Stimulated activated CD4-positive, alpha-beta T cell treated with anti-CD3 and anti-CD28 coated beads, TNF-alpha, amount 100 ng/mL, for 24 hours (primary cell): ENCODE measurements at regions not wholly inside any gene's neighbourhood (a gene's known extent, or its start where the extent isn't known, plus 50 kb on each side); places are given as distances from the start of the nearest gene placed in this dataset.

ENCODE experiments used
- DNase-seq, 3 experiments: peaks; one replicate each; pipeline ENCODE4 v3.0.0-alpha.2; 2020; ENCODE audit warnings: low read depth in 3 of 3

- no peak for DNase-seq
Observed at GRCh38 chr4:181737744-181738143, 505.5 kb upstream of the TENM3 start.

DNA sequence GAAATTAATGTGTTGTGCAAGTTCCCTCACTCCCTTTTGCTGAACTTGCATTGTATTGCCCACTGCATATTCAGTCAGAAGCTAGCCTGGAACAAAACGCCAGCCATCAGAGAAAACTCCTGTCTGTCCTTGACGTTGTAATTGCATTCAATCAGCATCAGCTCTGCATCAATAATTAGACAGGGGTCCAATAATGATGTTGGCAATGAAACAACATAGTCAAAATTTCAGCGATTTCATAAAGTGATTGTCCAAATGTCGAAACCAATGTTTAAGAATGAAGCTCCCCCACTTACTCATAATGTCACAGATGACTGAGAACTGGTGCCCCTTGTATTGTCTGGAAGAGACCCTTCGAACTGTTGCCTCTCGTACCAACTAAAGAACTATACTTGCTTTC, 504.2 kb upstream of the TENM3 start:
- DNase-seq: no peak

DNA sequence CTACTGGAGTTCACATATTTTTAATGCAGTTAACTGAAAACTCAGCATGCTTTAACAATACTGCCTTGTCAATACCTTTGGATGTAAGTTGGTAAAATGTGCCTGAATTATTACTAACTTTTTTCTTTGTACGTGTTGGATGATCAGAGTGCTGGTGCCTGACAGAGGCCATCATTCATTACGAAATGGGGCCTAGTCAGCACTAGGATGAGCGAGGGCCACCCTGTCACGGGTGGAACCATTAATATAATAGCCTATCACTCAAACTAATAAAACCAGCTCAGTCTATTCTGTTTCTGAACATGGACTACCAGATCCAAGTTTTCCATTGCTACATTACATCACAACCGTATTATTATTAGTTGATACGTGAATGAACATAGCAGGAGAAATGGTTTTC, 501.7 kb upstream of the TENM3 start:
- DNase-seq: no peak

GRCh38 chr4:181745933-181746625, 497.1 kb upstream of the TENM3 start:
- DNase-seq: no peak

- DNase-seq: no peak
Observed at GRCh38 chr4:181748581-181748980, 494.6 kb upstream of the TENM3 start.

- DNase-seq: no peak
Observed at GRCh38 chr4:181752516-181752915, 490.7 kb upstream of the TENM3 start.

DNA sequence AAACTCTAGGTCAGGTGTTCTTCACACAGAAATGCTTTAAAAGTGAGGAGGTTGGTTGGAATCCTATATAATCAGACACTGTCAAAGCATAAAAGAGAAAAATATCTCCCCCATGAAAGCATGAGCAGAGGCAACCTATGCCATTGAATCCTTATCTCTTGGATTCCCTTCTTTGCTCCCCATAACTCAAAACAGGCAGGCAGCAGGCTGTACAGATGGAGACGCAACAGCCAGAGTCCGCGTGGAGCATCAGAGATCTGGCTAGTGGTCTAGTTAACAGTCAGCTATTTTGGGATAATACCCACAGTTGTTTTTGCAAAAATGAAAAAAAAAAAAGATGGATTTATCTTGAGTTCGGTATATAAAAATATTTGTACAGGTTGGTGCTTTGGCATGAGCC, 490.0 kb upstream of the TENM3 start:
- DNase-seq: no peak

DNA sequence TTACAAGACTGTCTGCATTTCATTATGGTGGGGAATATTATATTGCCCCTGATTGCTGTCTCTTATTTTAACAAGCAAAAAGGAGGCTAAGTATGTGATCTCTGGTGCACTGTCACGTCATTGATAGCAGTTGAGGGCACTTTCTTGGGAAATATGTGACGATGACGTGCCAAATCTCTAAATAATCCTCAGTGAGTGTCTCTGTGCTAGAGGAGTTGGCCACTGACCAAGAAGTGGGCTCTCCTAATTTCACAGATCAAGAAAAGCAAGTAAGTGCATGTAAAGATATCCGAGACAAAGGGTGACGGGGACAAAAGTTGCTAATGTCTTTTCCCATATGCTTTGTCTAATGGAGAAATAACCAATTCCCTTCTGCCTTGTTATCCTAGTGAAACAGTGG, 487.4 kb upstream of the TENM3 start:
- no peak for DNase-seq

DNA sequence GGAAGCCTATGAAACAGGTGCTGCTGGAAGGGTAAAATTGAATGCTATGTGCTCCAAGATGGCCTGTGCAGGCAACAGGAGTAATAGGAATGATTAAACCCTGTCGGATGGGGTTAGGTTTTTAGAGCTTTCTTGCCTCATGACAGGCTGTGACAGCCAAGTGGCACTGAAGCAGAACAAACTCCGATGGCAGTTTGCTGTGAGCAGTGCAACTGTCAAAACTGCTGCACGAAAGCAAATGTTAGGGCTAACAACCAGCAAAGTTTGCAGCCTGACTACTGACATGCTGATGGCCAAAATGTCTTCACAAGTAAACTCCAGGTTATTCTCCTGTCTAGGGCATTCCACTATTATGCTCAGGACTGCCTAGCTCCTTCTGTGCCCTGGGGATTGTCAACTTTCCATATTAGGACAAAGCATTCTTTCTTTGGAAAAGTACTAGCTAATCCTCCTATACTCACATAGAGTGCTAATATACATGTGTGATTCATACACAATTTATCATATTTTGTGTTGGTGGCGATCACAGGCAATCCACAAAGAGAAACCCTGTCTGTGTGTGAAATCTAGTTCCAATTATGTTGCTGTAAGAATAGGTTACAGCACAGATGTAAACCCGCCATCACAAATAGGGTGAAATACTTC, 486.6 kb upstream of the TENM3 start:
- no peak for DNase-seq

DNA sequence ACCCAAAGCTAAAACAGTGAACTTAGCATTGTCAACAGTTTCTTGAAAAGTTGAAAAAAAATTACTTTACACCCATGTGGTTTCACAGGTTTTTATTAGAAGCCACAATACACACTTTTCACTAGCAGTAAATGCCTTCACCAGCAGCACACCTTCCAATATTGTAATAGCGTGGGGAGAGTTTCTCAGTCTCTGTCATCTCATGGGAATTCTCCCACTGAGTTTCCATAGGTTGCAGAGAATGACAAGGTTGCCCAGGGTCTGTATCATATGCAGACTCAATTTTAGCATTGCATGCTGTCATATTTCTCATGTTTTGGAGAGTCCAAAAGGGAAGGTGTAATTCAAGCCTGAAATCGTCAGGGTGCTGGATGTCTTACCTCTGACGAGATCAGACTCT, 486.1 kb upstream of the TENM3 start:
- no peak for DNase-seq

DNA sequence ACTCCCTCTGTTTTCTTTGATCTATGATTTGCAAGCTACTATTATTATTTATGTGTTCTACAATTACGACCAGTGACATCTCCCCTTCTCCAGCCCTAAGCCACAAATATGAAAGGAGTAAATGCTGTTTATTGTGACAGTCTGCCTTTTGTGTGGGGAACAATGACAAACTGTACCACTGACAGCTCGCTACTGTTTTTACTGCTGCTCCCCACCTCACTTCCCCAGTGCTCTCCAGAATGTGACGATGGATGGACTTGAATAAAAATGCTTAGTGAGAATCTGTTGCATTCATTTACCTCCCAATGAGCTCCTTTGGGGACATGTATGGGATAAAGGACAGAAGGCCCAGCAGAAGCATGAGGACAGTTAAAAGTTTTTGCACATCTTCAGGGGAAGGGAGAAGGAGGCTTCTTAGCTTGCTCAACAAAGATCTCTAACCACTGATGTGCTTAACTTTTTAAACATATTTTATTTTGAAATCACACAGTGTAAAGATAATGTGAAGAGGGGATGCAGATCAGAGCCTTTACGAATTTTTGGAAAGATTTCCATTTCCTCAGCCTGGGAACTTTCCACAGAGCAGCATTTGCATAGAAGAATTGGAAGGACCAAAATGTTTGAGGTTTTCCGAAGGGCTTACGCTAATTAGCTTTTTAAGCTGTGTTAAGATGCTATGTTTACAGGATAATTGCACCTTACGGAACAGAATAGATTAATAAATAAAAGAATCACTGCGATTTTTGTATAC, 485.1 kb upstream of the TENM3 start:
- DNase-seq: no peak

- no peak for DNase-seq
Observed at GRCh38 chr4:181760560-181760959, 482.6 kb upstream of the TENM3 start.

DNA sequence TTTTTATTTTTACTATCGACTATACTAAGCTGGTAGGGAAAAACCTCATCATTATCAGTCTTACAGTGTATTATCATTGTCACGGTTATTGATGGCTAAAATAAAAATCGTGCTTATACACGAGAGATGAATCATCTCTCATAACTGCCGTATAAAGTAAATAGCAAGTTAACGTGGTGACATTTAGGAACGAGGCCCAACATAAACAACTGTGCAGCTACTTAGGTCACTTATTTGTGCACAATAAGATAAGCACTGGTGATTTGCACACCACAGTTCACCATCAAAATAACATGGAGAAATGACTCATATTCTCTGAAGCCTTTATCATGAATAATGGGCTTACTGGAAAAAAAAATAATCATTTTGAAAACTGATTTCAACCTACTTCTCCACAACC, 482.0 kb upstream of the TENM3 start:
- no peak for DNase-seq

GRCh38 chr4:181766061-181766548, 477.1 kb upstream of the TENM3 start:
- no peak for DNase-seq

DNA sequence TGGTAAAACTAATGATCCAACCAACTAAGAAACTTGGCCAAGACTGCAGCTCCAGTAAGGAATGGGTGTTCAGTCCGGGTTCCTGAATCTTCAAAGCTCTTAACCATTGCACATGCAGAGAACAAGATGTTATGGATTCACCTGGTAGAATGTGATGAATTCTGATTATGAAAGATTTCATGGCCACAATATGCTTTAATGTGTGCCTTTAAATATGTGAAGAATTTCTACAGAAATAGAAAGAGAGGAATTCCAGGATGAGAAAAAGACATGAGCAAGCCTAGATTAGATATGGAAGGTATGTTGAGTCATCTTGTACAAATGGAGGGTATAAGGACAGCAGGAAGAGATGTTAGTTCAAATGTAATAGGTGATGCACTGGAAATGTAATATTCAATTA, 472.2 kb upstream of the TENM3 start:
- no peak for DNase-seq

DNA sequence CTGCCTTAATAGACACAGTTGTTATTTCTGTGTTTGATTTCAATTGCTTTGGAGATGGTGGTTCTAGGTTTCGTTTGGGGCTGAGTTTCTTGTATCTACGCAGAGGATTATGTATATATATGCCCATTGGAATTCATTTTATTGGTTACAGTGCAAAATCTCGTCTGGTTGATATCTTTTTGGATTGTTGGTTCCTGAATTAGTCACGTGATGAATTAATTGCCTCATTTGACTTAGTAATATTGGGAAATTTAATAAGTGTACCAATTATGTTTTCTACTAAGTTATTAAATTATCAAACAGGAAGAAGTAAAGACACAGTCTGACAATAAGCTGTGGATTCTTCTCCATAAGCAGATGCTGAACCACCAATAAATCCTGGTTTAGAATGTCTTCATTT, 467.9 kb upstream of the TENM3 start:
- DNase-seq: no peak

DNA sequence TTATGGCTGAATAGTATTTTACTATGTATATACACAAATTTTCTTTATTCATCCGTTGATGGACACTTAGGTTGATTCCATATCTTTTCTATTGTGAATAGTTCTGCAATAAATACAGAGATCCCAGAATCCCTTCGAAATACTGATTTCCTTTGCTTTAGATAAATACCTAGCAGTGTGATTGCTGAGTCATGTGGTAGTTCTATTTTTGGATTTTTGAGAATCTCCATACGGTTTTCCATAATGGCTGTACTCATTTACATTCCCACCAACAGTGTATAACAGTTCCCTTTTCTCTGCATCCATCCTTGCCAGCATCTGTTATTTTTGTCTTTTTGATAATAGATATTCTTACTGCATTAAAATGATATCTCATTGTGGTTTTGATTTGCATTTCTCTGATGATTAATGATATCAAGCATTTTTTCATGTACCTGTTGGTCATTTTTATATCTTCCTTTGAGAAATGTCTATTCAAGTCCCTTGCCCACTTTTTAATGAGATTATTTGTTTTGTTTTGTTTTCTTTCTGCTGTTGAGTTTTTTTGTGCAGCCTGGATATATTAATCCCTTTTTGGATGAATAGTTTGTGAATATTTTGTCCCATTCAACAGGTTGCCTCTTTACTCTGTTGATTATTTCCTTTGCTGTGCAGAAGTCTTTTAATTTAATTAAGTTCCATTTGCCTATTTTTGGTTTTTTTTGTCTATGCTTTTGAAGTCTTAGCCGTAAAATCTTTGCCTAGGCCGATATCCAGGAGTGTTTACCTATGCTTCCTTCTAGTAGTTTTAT, 466.7 kb upstream of the TENM3 start:
- DNase-seq: no peak

DNA sequence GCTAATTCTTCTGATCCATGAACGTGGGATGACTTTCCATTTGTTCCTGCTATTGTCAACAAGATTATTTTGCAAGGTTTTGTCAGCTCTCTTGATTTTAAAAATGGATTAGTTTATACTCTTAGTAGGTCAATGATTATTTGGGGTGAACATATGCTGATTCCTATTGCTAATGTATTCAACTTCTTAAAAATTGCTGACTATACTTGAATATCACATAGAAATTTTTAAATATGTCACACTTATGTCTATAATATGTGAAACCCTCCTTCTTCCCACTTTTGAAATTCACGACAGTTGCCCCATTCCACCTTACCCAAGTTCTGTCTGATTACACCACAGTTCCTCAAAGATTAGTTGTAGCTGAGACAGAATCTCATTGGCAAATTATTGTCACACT, 465.7 kb upstream of the TENM3 start:
- DNase-seq: no peak

DNA sequence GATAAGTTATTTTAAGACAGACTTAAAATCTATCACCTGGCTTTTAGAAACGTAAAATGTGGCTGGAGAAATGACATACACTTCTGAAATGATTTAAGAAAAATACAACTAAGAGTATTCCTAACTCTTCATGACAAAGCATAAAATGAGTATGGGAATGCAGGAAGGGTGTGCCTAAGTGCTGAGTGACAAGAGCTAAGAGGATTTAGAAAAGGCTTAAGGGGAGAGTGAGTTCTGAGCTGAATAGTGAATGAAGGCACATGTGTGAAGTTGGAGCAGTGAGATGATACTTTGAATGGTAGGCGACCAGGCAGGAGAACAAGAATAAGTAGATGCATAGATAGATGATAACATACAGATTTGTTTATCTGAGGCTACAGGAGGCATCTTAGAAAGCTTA, 458.3 kb upstream of the TENM3 start:
- DNase-seq: no peak

DNA sequence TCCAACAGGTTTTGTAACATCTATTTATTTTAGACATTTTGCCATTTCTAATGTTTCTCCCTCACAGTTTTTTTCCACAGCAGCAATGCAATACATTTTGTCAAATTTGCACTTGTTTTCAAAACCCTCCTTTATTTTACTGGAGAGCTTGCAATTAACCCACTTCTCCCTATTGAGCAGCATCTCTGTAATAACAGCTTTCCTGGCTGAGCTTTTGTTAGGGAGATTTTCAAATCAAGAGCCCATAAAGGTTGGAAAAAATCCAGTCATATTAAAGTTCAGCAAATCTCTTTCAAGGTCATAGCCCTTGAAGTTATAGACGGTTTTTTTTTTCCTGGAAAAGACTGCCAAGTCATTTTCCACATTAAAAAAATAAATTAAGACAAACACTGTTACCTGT, 450.6 kb upstream of the TENM3 start:
- no peak for DNase-seq

DNA sequence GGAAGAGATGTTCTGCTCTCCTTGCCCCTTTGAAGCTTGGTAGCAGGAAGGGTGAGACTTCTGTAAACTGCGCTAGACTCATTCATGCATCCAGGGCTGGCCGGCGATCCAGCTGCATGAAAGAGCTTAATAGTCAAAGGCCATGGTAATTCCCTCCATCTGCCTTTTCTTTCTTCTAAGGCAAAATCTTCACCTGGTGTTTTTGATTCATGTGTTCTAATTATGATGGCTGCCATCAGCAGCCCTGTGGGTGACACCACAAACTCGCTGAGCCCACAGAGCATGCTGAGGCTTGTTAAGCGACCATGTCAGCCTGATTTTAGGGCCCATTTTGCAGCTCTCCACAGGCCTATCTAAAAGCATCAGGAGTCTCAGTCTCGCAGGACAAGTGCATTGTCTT, 450.1 kb upstream of the TENM3 start:
- DNase-seq: no peak

DNA sequence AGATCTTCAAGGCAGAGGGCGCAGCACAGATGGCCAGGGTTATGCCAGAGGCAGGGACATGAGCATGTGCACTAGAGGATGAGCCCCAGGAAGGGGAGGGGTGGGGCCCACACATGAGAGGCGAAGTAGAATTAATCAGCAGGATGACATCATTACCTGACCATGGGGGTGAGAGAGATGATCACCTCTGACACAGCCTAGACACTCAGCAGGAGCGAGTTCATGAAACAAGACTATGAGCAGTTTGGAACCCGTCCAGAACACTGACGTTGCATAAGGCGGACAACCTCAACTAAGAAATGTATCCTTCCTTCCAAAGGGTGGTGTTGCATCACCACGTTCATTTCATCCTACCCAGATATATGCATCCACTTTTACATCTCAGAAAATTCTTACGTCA, 446.7 kb upstream of the TENM3 start:
- no peak for DNase-seq
